ENCODE measurements at regions not wholly inside any gene's neighbourhood (a gene's known extent, or its start where the extent isn't known, plus 50 kb on each side); places are given as distances from the start of the nearest gene placed in this dataset.

- TF ChIP-seq, protein P1, sequence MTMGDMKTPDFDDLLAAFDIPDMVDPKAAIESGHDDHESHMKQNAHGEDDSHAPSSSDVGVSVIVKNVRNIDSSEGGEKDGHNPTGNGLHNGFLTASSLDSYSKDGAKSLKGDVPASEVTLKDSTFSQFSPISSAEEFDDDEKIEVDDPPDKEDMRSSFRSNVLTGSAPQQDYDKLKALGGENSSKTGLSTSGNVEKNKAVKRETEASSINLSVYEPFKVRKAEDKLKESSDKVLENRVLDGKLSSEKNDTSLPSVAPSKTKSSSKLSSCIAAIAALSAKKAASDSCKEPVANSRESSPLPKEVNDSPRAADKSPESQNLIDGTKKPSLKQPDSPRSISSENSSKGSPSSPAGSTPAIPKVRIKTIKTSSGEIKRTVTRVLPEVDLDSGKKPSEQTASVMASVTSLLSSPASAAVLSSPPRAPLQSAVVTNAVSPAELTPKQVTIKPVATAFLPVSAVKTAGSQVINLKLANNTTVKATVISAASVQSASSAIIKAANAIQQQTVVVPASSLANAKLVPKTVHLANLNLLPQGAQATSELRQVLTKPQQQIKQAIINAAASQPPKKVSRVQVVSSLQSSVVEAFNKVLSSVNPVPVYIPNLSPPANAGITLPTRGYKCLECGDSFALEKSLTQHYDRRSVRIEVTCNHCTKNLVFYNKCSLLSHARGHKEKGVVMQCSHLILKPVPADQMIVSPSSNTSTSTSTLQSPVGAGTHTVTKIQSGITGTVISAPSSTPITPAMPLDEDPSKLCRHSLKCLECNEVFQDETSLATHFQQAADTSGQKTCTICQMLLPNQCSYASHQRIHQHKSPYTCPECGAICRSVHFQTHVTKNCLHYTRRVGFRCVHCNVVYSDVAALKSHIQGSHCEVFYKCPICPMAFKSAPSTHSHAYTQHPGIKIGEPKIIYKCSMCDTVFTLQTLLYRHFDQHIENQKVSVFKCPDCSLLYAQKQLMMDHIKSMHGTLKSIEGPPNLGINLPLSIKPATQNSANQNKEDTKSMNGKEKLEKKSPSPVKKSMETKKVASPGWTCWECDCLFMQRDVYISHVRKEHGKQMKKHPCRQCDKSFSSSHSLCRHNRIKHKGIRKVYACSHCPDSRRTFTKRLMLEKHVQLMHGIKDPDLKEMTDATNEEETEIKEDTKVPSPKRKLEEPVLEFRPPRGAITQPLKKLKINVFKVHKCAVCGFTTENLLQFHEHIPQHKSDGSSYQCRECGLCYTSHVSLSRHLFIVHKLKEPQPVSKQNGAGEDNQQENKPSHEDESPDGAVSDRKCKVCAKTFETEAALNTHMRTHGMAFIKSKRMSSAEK (CRISPR knock-in tag; IDR thresholded peaks at IDR 0.05; ENCODE audit: borderline replicate concordance) = no peak
- TF ChIP-seq CREB1 (CRISPR knock-in tag; IDR thresholded peaks at IDR 0.05) (no peak), CREM (CRISPR knock-in tag; IDR thresholded peaks at IDR 0.05) (no peak), ATF1 (CRISPR knock-in tag; IDR thresholded peaks at IDR 0.05) (no peak), IRF2 (CRISPR knock-in tag; IDR thresholded peaks at IDR 0.05; ENCODE audit: borderline replicate concordance, low read depth) (no peak), NR3C1 (CRISPR knock-in tag; conservative IDR thresholded peaks at IDR 0.05; ENCODE audit: low read depth) (no peak), NFE2L1 (CRISPR knock-in tag; IDR thresholded peaks at IDR 0.05) (no peak), ZNF138 (CRISPR knock-in tag; conservative IDR thresholded peaks at IDR 0.05) (no peak), SP1 (CRISPR knock-in tag; conservative IDR thresholded peaks at IDR 0.05) (no peak)
- TF ChIP-seq, protein P2, sequence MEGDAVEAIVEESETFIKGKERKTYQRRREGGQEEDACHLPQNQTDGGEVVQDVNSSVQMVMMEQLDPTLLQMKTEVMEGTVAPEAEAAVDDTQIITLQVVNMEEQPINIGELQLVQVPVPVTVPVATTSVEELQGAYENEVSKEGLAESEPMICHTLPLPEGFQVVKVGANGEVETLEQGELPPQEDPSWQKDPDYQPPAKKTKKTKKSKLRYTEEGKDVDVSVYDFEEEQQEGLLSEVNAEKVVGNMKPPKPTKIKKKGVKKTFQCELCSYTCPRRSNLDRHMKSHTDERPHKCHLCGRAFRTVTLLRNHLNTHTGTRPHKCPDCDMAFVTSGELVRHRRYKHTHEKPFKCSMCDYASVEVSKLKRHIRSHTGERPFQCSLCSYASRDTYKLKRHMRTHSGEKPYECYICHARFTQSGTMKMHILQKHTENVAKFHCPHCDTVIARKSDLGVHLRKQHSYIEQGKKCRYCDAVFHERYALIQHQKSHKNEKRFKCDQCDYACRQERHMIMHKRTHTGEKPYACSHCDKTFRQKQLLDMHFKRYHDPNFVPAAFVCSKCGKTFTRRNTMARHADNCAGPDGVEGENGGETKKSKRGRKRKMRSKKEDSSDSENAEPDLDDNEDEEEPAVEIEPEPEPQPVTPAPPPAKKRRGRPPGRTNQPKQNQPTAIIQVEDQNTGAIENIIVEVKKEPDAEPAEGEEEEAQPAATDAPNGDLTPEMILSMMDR (IDR thresholded peaks at IDR 0.05) = no peak
- TF ChIP-seq, protein P3, sequence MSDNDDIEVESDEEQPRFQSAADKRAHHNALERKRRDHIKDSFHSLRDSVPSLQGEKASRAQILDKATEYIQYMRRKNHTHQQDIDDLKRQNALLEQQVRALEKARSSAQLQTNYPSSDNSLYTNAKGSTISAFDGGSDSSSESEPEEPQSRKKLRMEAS (CRISPR knock-in tag; IDR thresholded peaks at IDR 0.05) = no peak
- TF ChIP-seq, protein P4, sequence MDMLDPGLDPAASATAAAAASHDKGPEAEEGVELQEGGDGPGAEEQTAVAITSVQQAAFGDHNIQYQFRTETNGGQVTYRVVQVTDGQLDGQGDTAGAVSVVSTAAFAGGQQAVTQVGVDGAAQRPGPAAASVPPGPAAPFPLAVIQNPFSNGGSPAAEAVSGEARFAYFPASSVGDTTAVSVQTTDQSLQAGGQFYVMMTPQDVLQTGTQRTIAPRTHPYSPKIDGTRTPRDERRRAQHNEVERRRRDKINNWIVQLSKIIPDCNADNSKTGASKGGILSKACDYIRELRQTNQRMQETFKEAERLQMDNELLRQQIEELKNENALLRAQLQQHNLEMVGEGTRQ (CRISPR knock-in tag; IDR thresholded peaks at IDR 0.05) = no peak
- TF ChIP-seq, protein P5, sequence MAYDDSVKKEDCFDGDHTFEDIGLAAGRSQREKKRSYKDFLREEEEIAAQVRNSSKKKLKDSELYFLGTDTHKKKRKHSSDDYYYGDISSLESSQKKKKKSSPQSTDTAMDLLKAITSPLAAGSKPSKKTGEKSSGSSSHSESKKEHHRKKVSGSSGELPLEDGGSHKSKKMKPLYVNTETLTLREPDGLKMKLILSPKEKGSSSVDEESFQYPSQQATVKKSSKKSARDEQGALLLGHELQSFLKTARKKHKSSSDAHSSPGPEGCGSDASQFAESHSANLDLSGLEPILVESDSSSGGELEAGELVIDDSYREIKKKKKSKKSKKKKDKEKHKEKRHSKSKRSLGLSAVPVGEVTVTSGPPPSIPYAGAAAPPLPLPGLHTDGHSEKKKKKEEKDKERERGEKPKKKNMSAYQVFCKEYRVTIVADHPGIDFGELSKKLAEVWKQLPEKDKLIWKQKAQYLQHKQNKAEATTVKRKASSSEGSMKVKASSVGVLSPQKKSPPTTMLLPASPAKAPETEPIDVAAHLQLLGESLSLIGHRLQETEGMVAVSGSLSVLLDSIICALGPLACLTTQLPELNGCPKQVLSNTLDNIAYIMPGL (CRISPR knock-in tag; IDR thresholded peaks at IDR 0.05) = no peak
- TF ChIP-seq, protein P6, sequence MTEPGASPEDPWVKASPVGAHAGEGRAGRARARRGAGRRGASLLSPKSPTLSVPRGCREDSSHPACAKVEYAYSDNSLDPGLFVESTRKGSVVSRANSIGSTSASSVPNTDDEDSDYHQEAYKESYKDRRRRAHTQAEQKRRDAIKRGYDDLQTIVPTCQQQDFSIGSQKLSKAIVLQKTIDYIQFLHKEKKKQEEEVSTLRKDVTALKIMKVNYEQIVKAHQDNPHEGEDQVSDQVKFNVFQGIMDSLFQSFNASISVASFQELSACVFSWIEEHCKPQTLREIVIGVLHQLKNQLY (CRISPR knock-in tag; IDR thresholded peaks at IDR 0.05) = no peak
Observed at GRCh38 chr17:79353016-79353415, 257.8 kb downstream of the RBFOX3 start.

All from WTC11 (cell line).